ENCODE measurements at regions not wholly inside any gene's neighbourhood (a gene's known extent, or its start where the extent isn't known, plus 50 kb on each side); places are given as distances from the start of the nearest gene placed in this dataset.

DNA sequence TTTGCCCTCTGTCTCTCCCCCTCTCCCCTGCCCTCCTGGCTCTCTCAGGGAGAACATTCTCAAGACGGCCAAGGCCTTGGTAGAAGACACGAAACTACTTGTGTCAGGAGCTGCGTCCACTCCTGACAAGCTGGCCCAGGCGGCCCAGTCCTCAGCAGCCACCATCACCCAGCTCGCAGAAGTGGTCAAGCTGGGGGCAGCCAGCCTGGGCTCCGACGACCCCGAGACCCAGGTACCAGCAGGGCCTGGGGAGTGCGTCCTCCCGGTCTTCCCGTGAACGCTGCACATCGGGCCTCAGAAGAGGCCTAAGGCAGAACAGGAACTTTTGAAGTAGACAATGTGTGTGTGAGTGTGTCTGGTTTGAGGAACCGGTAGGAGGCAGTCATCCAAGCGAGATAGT, 245.4 kb upstream of the TPM1 start:
- Mint-ChIP-seq H3K4me1 (peaks cover 0 to 2% (median 0%) of the 10 kb centered on the region in 7 donors), H3K27ac (no peak overlapping the region), H3K9me3 (no peaks in the 10 kb centered on the region), H3K36me3 (no peaks in the 10 kb centered on the region), H3K4me3 (no peak overlapping the region), H3K27me3 (peaks cover 0 to 7% (median 0%) of the 10 kb centered on the region in 5 donors)
- CTCF ChIA-PET, result no interaction called here
- H3K9me3 ChIP-seq (ENCODE audit: control insufficient read depth in 2 of 3, low read length in 3 of 3), result no peaks in the 10 kb centered on the region
- no peak for ATAC-seq
- no peak overlapping the region for H3K27ac ChIP-seq (ENCODE audit: low read depth, low read length)
- POLR2A ChIA-PET, result no interaction called here
- no peak for DNase-seq
- intact Hi-C loops (cut with micrococcal nuclease), result no loop called here
- no peaks in the 10 kb centered on the region for H3K36me3 ChIP-seq (ENCODE audit: control insufficient read depth in 2 of 3, insufficient read depth in 3 of 3, low read length in 3 of 3)
- H3K4me3 ChIP-seq (ENCODE audit: low read length), result no peak overlapping the region
- no peaks in the 10 kb centered on the region for H3K27me3 ChIP-seq (ENCODE audit: control insufficient read depth in 2 of 2, insufficient read depth in 2 of 2, low read length in 2 of 2)
- H3K4me1 ChIP-seq (ENCODE audit: control insufficient read depth in 2 of 2, insufficient read depth in 2 of 2, low read length in 2 of 2), result no peaks in the 10 kb centered on the region

DNA sequence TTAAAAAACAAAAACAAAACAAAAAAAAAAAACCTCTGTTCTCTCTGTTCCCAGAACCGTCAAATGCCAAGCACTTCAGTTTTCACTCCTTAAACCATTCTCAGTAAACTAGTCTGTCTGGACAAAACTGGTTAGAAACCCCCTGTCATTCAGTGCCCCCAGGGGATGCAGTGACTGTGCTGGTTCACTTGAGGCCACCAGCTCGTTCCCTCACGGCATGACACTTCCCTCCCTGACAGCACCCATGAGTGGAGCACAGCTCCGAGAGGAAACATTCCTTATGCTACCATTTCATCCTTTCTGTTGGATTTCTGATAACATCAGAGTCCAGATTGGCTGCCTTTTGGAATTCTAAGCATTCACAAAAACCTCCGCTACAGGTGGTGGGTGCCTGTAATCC, 244.0 kb upstream of the TPM1 start:
- DNase-seq, result no peak
- Histone ChIP-seq H3K36me3 (ENCODE audit: control insufficient read depth in 2 of 3, insufficient read depth in 3 of 3, low read length in 3 of 3) (no peaks in the 10 kb centered on the region), H3K4me1 (ENCODE audit: control insufficient read depth in 2 of 2, insufficient read depth in 2 of 2, low read length in 2 of 2) (no peaks in the 10 kb centered on the region), H3K9me3 (ENCODE audit: control insufficient read depth in 2 of 3, low read length in 3 of 3) (no peaks in the 10 kb centered on the region), H3K27me3 (ENCODE audit: control insufficient read depth in 2 of 2, insufficient read depth in 2 of 2, low read length in 2 of 2) (peaks cover 0 to 3% of the 10 kb centered on the region in 2 donors), H3K4me3 (ENCODE audit: low read length) (no peak overlapping the region), H3K27ac (ENCODE audit: low read depth, low read length) (no peak overlapping the region)
- POLR2A ChIA-PET, result no interaction called here
- intact Hi-C loops (cut with micrococcal nuclease), result no loop called here
- no peaks in the 10 kb centered on the region for H3K36me3 Mint-ChIP-seq
- H3K27ac Mint-ChIP-seq, result no peak overlapping the region
- H3K9me3 Mint-ChIP-seq, result no peaks in the 10 kb centered on the region
- H3K4me1 Mint-ChIP-seq, result peaks cover 0 to 2% (median 0%) of the 10 kb centered on the region in 7 donors
- CTCF ChIA-PET, result no interaction called here
- no peak overlapping the region for H3K4me3 Mint-ChIP-seq
- peaks cover 0 to 11% (median 0%) of the 10 kb centered on the region in 5 donors for H3K27me3 Mint-ChIP-seq
- ATAC-seq, result no peak

DNA sequence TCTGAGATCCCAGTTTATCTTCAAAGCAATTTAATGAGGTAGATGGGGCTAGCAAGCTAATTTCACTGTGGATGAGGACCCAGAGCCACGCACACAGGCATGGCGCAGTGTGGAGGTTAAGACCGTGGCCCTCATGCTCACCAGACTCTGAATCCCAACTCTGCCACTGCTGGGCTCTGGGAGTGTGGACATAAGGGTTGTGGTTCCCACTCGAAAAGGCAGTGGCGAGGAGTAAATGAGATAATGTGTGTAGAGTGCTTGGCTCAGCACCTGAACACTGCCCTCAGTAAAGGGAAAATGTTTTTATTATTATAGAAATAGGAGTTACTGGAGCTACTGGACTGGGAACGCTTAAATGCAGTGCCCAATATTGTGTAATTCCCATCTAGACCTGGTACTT, 243.5 kb upstream of the TPM1 start:
- H3K27me3 ChIP-seq (ENCODE audit: control insufficient read depth in 2 of 2, insufficient read depth in 2 of 2, low read length in 2 of 2), result peaks cover 0 to 3% of the 10 kb centered on the region in 2 donors
- H3K9me3 Mint-ChIP-seq, result no peaks in the 10 kb centered on the region
- no peak overlapping the region for H3K4me3 Mint-ChIP-seq
- ATAC-seq, result no peak
- ChIA-PET POLR2A (no interaction called here), CTCF (no interaction called here)
- no peaks in the 10 kb centered on the region for H3K4me1 ChIP-seq (ENCODE audit: control insufficient read depth in 2 of 2, insufficient read depth in 2 of 2, low read length in 2 of 2)
- H3K27ac ChIP-seq (ENCODE audit: low read depth, low read length), result no peak overlapping the region
- no peaks in the 10 kb centered on the region for H3K36me3 Mint-ChIP-seq
- peaks cover 0 to 2% (median 0%) of the 10 kb centered on the region in 7 donors for H3K4me1 Mint-ChIP-seq
- no peaks in the 10 kb centered on the region for H3K36me3 ChIP-seq (ENCODE audit: control insufficient read depth in 2 of 3, insufficient read depth in 3 of 3, low read length in 3 of 3)
- H3K27me3 Mint-ChIP-seq, result peaks cover 0 to 11% (median 0%) of the 10 kb centered on the region in 5 donors
- H3K9me3 ChIP-seq (ENCODE audit: control insufficient read depth in 2 of 3, low read length in 3 of 3), result no peaks in the 10 kb centered on the region
- no peak for DNase-seq
- H3K4me3 ChIP-seq (ENCODE audit: low read length), result no peak overlapping the region
- intact Hi-C loops (cut with micrococcal nuclease), result no loop called here
- H3K27ac Mint-ChIP-seq, result no peak overlapping the region

DNA sequence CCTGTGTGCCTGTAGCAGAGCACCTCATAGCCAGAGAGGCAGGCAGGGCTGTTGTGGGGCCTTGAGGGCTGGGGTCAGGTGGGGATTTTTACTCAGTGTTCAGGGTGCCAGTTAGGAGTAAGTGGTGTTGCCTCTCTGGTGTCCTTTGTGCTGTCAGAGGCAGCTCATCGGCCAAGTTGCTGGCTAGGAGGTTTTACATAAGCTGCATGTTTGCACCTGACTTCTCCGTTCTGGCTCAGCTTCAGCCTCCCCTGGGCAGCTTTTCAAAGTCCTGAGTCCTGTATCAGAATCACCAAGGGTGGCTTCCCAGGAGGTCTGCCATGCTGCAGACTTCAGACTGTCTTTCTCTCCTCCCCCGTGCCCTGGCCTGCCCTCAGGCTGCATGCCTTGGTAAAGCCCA, 242.6 kb upstream of the TPM1 start:
- Mint-ChIP-seq H3K27me3 (peaks cover 0 to 11% (median 0%) of the 10 kb centered on the region in 5 donors), H3K4me3 (no peak overlapping the region), H3K36me3 (no peaks in the 10 kb centered on the region), H3K4me1 (peaks cover 0 to 2% (median 0%) of the 10 kb centered on the region in 7 donors), H3K9me3 (no peaks in the 10 kb centered on the region), H3K27ac (no peak overlapping the region)
- POLR2A ChIA-PET, result no interaction called here
- Histone ChIP-seq H3K4me3 (ENCODE audit: low read length) (no peak overlapping the region), H3K9me3 (ENCODE audit: control insufficient read depth in 2 of 3, low read length in 3 of 3) (no peaks in the 10 kb centered on the region), H3K27me3 (ENCODE audit: control insufficient read depth in 2 of 2, insufficient read depth in 2 of 2, low read length in 2 of 2) (peaks cover 0 to 3% of the 10 kb centered on the region in 2 donors), H3K27ac (ENCODE audit: low read depth, low read length) (no peak overlapping the region), H3K4me1 (ENCODE audit: control insufficient read depth in 2 of 2, insufficient read depth in 2 of 2, low read length in 2 of 2) (no peaks in the 10 kb centered on the region), H3K36me3 (ENCODE audit: control insufficient read depth in 2 of 3, insufficient read depth in 3 of 3, low read length in 3 of 3) (no peaks in the 10 kb centered on the region)
- DNase-seq, result no peak
- ATAC-seq, result no peak
- CTCF ChIA-PET, result no interaction called here
- intact Hi-C loops (cut with micrococcal nuclease), result no loop called here

DNA sequence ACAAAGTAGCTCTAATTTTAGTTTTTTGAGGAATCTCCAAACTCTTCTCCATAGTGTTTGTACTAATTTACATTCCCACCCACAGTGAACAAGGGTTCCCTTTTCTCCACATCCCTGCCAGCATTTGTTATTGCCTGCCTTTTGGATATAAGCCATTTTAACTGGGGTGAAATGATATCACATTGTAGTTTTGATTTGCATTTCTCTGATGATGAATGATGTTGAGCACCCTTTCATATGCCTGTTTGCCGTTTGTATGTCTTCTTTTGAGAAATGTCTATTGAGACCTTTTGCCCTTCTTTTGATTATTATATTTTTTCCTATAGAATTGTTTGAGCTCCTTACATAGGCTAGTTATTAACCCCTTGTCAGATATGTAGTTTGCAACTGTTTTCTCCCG, 239.9 kb upstream of the TPM1 start:
- Mint-ChIP-seq H3K4me3 (no peak overlapping the region), H3K36me3 (no peaks in the 10 kb centered on the region), H3K27ac (no peak overlapping the region), H3K27me3 (peaks cover 0 to 11% (median 0%) of the 10 kb centered on the region in 5 donors), H3K4me1 (peaks cover 0 to 2% (median 0%) of the 10 kb centered on the region in 7 donors), H3K9me3 (no peaks in the 10 kb centered on the region)
- H3K4me3 ChIP-seq (ENCODE audit: low read length), result no peak overlapping the region
- H3K27me3 ChIP-seq (ENCODE audit: control insufficient read depth in 2 of 2, insufficient read depth in 2 of 2, low read length in 2 of 2), result peaks cover 0 to 3% of the 10 kb centered on the region in 2 donors
- H3K4me1 ChIP-seq (ENCODE audit: control insufficient read depth in 2 of 2, insufficient read depth in 2 of 2, low read length in 2 of 2), result no peaks in the 10 kb centered on the region
- intact Hi-C loops (cut with micrococcal nuclease), result no loop called here
- DNase-seq (no peak), ATAC-seq (no peak)
- POLR2A ChIA-PET, result no interaction called here
- CTCF ChIA-PET, result no interaction called here
- no peaks in the 10 kb centered on the region for H3K36me3 ChIP-seq (ENCODE audit: control insufficient read depth in 2 of 3, insufficient read depth in 3 of 3, low read length in 3 of 3)
- no peak overlapping the region for H3K27ac ChIP-seq (ENCODE audit: low read depth, low read length)
- H3K9me3 ChIP-seq (ENCODE audit: control insufficient read depth in 2 of 3, low read length in 3 of 3), result no peaks in the 10 kb centered on the region

DNA sequence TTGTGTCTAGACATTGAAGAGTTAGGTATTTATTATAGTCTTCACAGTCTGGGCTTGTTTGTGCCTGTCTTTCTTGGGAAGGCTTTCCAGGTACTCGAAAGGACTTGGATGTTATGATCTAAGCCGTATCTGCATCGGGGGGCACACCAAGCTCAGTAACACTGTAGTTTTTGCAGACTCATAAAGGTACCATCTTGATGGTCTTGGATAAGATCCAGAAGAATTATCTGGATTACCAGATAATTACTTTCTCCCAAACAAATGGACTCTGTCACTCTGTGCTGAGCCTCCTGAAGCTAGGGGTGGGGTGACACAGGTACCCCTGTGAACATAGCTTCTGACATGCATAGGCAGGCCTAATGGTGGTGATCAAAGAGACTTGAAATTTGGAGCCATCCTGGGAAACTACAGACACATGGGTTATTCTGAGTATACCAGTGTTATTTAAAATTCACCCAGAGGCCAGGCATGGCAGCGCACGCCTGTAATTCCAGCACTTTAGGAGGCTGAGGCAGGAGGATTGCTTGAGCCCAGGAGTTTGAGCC, 238.6 kb upstream of the TPM1 start:
- no peak overlapping the region for H3K27ac ChIP-seq (ENCODE audit: low read depth, low read length)
- ChIA-PET POLR2A (no interaction called here), CTCF (no interaction called here)
- Mint-ChIP-seq H3K27ac (no peak overlapping the region), H3K4me1 (no peaks in the 10 kb centered on the region), H3K27me3 (peaks cover 0 to 11% (median 0%) of the 10 kb centered on the region in 5 donors), H3K9me3 (no peaks in the 10 kb centered on the region), H3K4me3 (no peak overlapping the region), H3K36me3 (no peaks in the 10 kb centered on the region)
- H3K4me1 ChIP-seq (ENCODE audit: control insufficient read depth in 2 of 2, insufficient read depth in 2 of 2, low read length in 2 of 2), result no peaks in the 10 kb centered on the region
- no peaks in the 10 kb centered on the region for H3K36me3 ChIP-seq (ENCODE audit: control insufficient read depth in 2 of 3, insufficient read depth in 3 of 3, low read length in 3 of 3)
- intact Hi-C loops (cut with micrococcal nuclease), result no loop called here
- ATAC-seq (no peak), DNase-seq (no peak)
- no peak overlapping the region for H3K4me3 ChIP-seq (ENCODE audit: low read length)
- H3K9me3 ChIP-seq (ENCODE audit: control insufficient read depth in 2 of 3, low read length in 3 of 3), result no peaks in the 10 kb centered on the region
- peaks cover 0 to 3% of the 10 kb centered on the region in 2 donors for H3K27me3 ChIP-seq (ENCODE audit: control insufficient read depth in 2 of 2, insufficient read depth in 2 of 2, low read length in 2 of 2)

DNA sequence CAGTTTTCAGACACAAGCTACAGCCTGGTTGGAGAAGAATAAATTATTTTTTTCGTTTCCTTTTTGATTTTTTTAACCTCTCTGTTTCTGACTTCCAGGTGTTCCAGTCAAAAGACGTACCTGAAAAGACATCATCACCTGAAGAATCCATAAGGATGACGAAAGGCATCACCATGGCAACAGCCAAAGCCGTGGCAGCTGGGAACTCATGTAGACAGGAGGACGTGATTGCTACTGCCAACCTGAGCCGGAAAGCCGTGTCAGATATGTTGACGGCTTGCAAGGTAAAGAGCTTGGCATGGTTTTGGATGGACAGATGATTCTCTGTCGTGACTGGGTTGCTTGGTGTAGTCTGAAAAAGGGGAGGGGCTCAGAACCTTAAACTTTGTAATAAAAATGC, 237.0 kb upstream of the TPM1 start:
- DNase-seq, result no peak

More for the DNA sequence above, 237.0 kb upstream of the TPM1 start:
- CTCF ChIA-PET, result no interaction called here
- Histone ChIP-seq H3K4me3 (ENCODE audit: low read length) (no peak overlapping the region), H3K4me1 (ENCODE audit: control insufficient read depth in 2 of 2, insufficient read depth in 2 of 2, low read length in 2 of 2) (no peaks in the 10 kb centered on the region), H3K9me3 (ENCODE audit: control insufficient read depth in 2 of 3, low read length in 3 of 3) (no peaks in the 10 kb centered on the region), H3K36me3 (ENCODE audit: control insufficient read depth in 2 of 3, insufficient read depth in 3 of 3, low read length in 3 of 3) (no peaks in the 10 kb centered on the region), H3K27me3 (ENCODE audit: control insufficient read depth in 2 of 2, insufficient read depth in 2 of 2, low read length in 2 of 2) (peaks cover 0 to 3% of the 10 kb centered on the region in 2 donors), H3K27ac (ENCODE audit: low read depth, low read length) (no peak overlapping the region)
- Mint-ChIP-seq H3K36me3 (no peaks in the 10 kb centered on the region), H3K9me3 (no peaks in the 10 kb centered on the region), H3K27ac (no peak overlapping the region), H3K4me1 (no peaks in the 10 kb centered on the region), H3K27me3 (peaks cover 0 to 11% (median 0%) of the 10 kb centered on the region in 5 donors), H3K4me3 (no peak overlapping the region)
- POLR2A ChIA-PET, result no interaction called here
- intact Hi-C loops (cut with micrococcal nuclease), result no loop called here
- ATAC-seq, result no peak

Measured in naive thymus-derived CD4-positive, alpha-beta T cell (primary cell).